Thymus (tissue), 11 donors: ENCODE measurements at regions not wholly inside any gene's neighbourhood (a gene's known extent, or its start where the extent isn't known, plus 50 kb on each side); places are given as distances from the start of the nearest gene placed in this dataset.

Experiments
- DNase-seq, 9 donors: peaks; one replicate each; pipeline ENCODE4 v3.0.0-alpha.2; 2013; ENCODE audit warnings: low spot score in 9 of 9, low read depth in 6 of 9, missing footprints in 1 of 9
- H3K27ac ChIP-seq, 2 donors: one replicate each; pipeline ENCODE4 v1.5.1; 2013; ENCODE audit warnings: control low read depth in 1 of 2, low read depth in 1 of 2, low read length in 1 of 2, mild to moderate bottlenecking in 1 of 2, moderate library complexity in 1 of 2
- H3K27me3 ChIP-seq, 2 donors: one replicate each; pipeline ENCODE4 v1.5.1; 2013; ENCODE audit warnings: low read length in 1 of 2; ENCODE audit not compliant: control insufficient read depth in 2 of 2, insufficient read depth in 1 of 2
- H3K36me3 ChIP-seq, 2 donors: one replicate each; pipeline ENCODE4 v1.5.1; 2013; ENCODE audit warnings: low read length in 1 of 2, mild to moderate bottlenecking in 1 of 2, moderate library complexity in 1 of 2; ENCODE audit not compliant: control insufficient read depth in 2 of 2, insufficient read depth in 2 of 2
- H3K4me1 ChIP-seq, 2 donors: one replicate each; pipeline ENCODE4 v1.5.1; 2013; ENCODE audit warnings: low read length in 2 of 2; ENCODE audit not compliant: control insufficient read depth in 2 of 2, insufficient read depth in 2 of 2
- H3K4me3 ChIP-seq, 2 donors: one replicate each; pipeline ENCODE4 v1.5.1; 2013; ENCODE audit warnings: low read length in 2 of 2, control low read depth in 1 of 2, mild to moderate bottlenecking in 1 of 2
- H3K9me3 ChIP-seq, 2 donors: one replicate each; pipeline ENCODE4 v1.5.1; 2013; ENCODE audit warnings: low read length in 1 of 2, mild to moderate bottlenecking in 1 of 2; ENCODE audit not compliant: control insufficient read depth in 2 of 2, insufficient read depth in 1 of 2
- WGBS: extraction: QIAGEN DNeasy Blood & Tissue Kit; methylation state at CpG from one replicate; pipeline ENCODE4 v1.1.7; 2013; 5-methylcytosine and 5-hydroxymethylcytosine counted together
- donor health status: healthy.

GRCh38 chr2:84373391-84373790 is 85.7 kb downstream of the SUCLG1 start:
- 74% methylated on average over 2 of the region's 2 CpGs for WGBS
- Histone ChIP-seq H3K27ac (no peak overlapping the region), H3K4me1 (no peaks in the 10 kb centered on the region), H3K4me3 (no peak overlapping the region), H3K36me3 (no peaks in the 10 kb centered on the region), H3K27me3 (no peaks in the 10 kb centered on the region), H3K9me3 (no peaks in the 10 kb centered on the region)
- no peak for DNase-seq

- Histone ChIP-seq H3K4me3 (no peak overlapping the region), H3K27me3 (no peaks in the 10 kb centered on the region), H3K9me3 (peaks cover 0 to 15% of the 10 kb centered on the region in 2 donors), H3K4me1 (no peaks in the 10 kb centered on the region), H3K27ac (no peak overlapping the region), H3K36me3 (no peaks in the 10 kb centered on the region)
- 72% methylated on average over 1 of the region's 1 CpG for WGBS
- DNase-seq = no peak
Measured at GRCh38 chr2:84362541-84362940, 96.5 kb downstream of the SUCLG1 start.

- 87% methylated on average over 3 of the region's 3 CpGs for WGBS
- H3K36me3 ChIP-seq = no peaks in the 10 kb centered on the region
- H3K4me3 ChIP-seq = no peak overlapping the region
- no peaks in the 10 kb centered on the region for H3K4me1 ChIP-seq
- DNase-seq = no peak
- H3K27ac ChIP-seq = no peak overlapping the region
- no peaks in the 10 kb centered on the region for H3K27me3 ChIP-seq
- H3K9me3 ChIP-seq = no peaks in the 10 kb centered on the region
Measured at GRCh38 chr2:84338069-84338468, 121.0 kb downstream of the SUCLG1 start.

- no peaks in the 10 kb centered on the region for H3K4me1 ChIP-seq
- H3K9me3 ChIP-seq = no peaks in the 10 kb centered on the region
- no peaks in the 10 kb centered on the region for H3K27me3 ChIP-seq
- H3K36me3 ChIP-seq = no peaks in the 10 kb centered on the region
- WGBS = 84% methylated on average over 1 of the region's 1 CpG
- H3K4me3 ChIP-seq = no peak overlapping the region
- DNase-seq = no peak
- no peak overlapping the region for H3K27ac ChIP-seq
Measured at GRCh38 chr2:84327645-84328249, 131.3 kb downstream of the SUCLG1 start.

GRCh38 chr2:84326831-84327432 is 132.1 kb downstream of the SUCLG1 start:
- H3K4me3 ChIP-seq = no peak overlapping the region
- WGBS = 89% methylated on average over 4 of the region's 4 CpGs
- H3K27me3 ChIP-seq = no peaks in the 10 kb centered on the region

GRCh38 chr2:84323890-84324289 is 135.2 kb downstream of the SUCLG1 start:
- Histone ChIP-seq H3K4me3 (no peak overlapping the region), H3K4me1 (no peaks in the 10 kb centered on the region), H3K27ac (no peak overlapping the region), H3K36me3 (no peaks in the 10 kb centered on the region), H3K9me3 (no peaks in the 10 kb centered on the region), H3K27me3 (no peaks in the 10 kb centered on the region)
- WGBS = 78% methylated on average over 2 of the region's 2 CpGs
- no peak for DNase-seq

More at GRCh38 chr2:84326831-84327432, 132.1 kb downstream of the SUCLG1 start:
- Histone ChIP-seq H3K27ac (no peak overlapping the region), H3K4me1 (no peaks in the 10 kb centered on the region), H3K9me3 (no peaks in the 10 kb centered on the region), H3K36me3 (no peaks in the 10 kb centered on the region)
- no peak for DNase-seq

GRCh38 chr2:84320940-84321339 is 138.1 kb downstream of the SUCLG1 start:
- no peaks in the 10 kb centered on the region for H3K4me1 ChIP-seq
- WGBS = 92% methylated on average over 2 of the region's 2 CpGs
- H3K9me3 ChIP-seq = no peaks in the 10 kb centered on the region
- DNase-seq = no peak
- no peaks in the 10 kb centered on the region for H3K36me3 ChIP-seq
- H3K4me3 ChIP-seq = no peak overlapping the region
- H3K27me3 ChIP-seq = no peaks in the 10 kb centered on the region
- no peak overlapping the region for H3K27ac ChIP-seq

GRCh38 chr2:84319581-84319980 is 139.5 kb downstream of the SUCLG1 start:
- whole genome bisulfite sequencing = 89% methylated on average over 6 of the region's 6 CpGs
- Histone ChIP-seq H3K27ac (no peak overlapping the region), H3K27me3 (no peaks in the 10 kb centered on the region), H3K4me1 (no peaks in the 10 kb centered on the region), H3K9me3 (no peaks in the 10 kb centered on the region), H3K36me3 (no peaks in the 10 kb centered on the region), H3K4me3 (no peak overlapping the region)
- DNase-seq = no peak

GRCh38 chr2:84317135-84317534 is 141.9 kb downstream of the SUCLG1 start:
- WGBS = 94% methylated on average over 2 of the region's 2 CpGs
- Histone ChIP-seq H3K9me3 (no peaks in the 10 kb centered on the region), H3K36me3 (no peaks in the 10 kb centered on the region), H3K27ac (no peak overlapping the region), H3K4me1 (no peaks in the 10 kb centered on the region), H3K27me3 (no peaks in the 10 kb centered on the region), H3K4me3 (no peak overlapping the region)
- DNase-seq = no peak
